DND-41 (cell line): ENCODE measurements at regions not wholly inside any gene's neighbourhood (a gene's known extent, or its start where the extent isn't known, plus 50 kb on each side); places are given as distances from the start of the nearest gene placed in this dataset.

ENCODE experiments used
- ATAC-seq: fragments of 200-7000 bp; cut with Tn5 transposase; 3 replicates; pipeline ENCODE4 v1.9.1; 2021; ENCODE audit warnings: low read depth; ENCODE audit not compliant: insufficient read depth
- DNase-seq: peaks from one replicate; pipeline ENCODE4 v3.0.0-alpha.2; 2020
- H2AFZ ChIP-seq: 2 replicates; pipeline ENCODE4 v1.6.0; 2012; ENCODE audit warnings: low read depth, low read length
- H3K27ac ChIP-seq: 2 replicates; pipeline ENCODE4 v1.5.1; 2012; ENCODE audit warnings: low read length, inconsistent platforms
- H3K27me3 ChIP-seq: fragments of 200-600 bp; sonication (generic); 2 replicates; pipeline ENCODE4 v1.6.0; 2012; ENCODE audit warnings: low read length, mild to moderate bottlenecking, inconsistent platforms; ENCODE audit not compliant: insufficient read depth, poor library complexity
- H3K36me3 ChIP-seq: 2 replicates; pipeline ENCODE4 v1.5.1; 2012; ENCODE audit warnings: low read length, inconsistent platforms; ENCODE audit not compliant: insufficient read depth
- H3K4me1 ChIP-seq: 2 replicates; pipeline ENCODE4 v1.5.1; 2012; ENCODE audit warnings: mild to moderate bottlenecking, low read length; ENCODE audit not compliant: insufficient read depth
- H3K4me2 ChIP-seq: 2 replicates; pipeline ENCODE4 v1.6.0; 2012; ENCODE audit warnings: mild to moderate bottlenecking, moderate library complexity, low read length, inconsistent platforms; ENCODE audit not compliant: insufficient read depth
- H3K4me3 ChIP-seq, 2 experiments: fragments of 200-600 bp in 1 of 2; shearing (Covaris generic) in 1 of 2; 2 replicates each; pipeline ENCODE4 v1.5.1; 2012 to 2016; ENCODE audit warnings: inconsistent platforms in 2 of 2, low read length in 2 of 2, mild to moderate bottlenecking in 2 of 2, low read depth in 1 of 2, moderate library complexity in 1 of 2
- H3K79me2 ChIP-seq: 2 replicates; pipeline ENCODE4 v1.6.0; 2012; ENCODE audit warnings: low read length, inconsistent platforms; ENCODE audit not compliant: insufficient read depth
- H3K9ac ChIP-seq: 2 replicates; pipeline ENCODE4 v1.6.0; 2012; ENCODE audit warnings: low read depth, mild to moderate bottlenecking, inconsistent platforms, low read length, moderate library complexity
- H3K9me3 ChIP-seq: 2 replicates; pipeline ENCODE4 v1.5.1; 2012; ENCODE audit warnings: low read length, moderate library complexity, mild to moderate bottlenecking, inconsistent platforms; ENCODE audit not compliant: insufficient read depth, severe bottlenecking
- H4K20me1 ChIP-seq: 2 replicates; pipeline ENCODE4 v1.6.0; 2012; ENCODE audit warnings: low read length; ENCODE audit not compliant: insufficient read depth
- EZH2 ChIP-seq: IDR thresholded peaks from 3 replicates; pipeline ENCODE4 v1.6.1; 2012; ENCODE audit warnings: borderline replicate concordance, low read depth, mild to moderate bottlenecking, moderate library complexity, low read length, inconsistent platforms; ENCODE audit not compliant: severe bottlenecking
- TF ChIP-seq, protein P1 (sequence below): IDR thresholded peaks from 2 replicates; pipeline ENCODE4 v1.5.1; 2012; ENCODE audit warnings: borderline replicate concordance, low read length, moderate library complexity, mild to moderate bottlenecking; ENCODE audit not compliant: poor library complexity, severe bottlenecking; ENCODE audit errors: extremely low read depth

DNA sequence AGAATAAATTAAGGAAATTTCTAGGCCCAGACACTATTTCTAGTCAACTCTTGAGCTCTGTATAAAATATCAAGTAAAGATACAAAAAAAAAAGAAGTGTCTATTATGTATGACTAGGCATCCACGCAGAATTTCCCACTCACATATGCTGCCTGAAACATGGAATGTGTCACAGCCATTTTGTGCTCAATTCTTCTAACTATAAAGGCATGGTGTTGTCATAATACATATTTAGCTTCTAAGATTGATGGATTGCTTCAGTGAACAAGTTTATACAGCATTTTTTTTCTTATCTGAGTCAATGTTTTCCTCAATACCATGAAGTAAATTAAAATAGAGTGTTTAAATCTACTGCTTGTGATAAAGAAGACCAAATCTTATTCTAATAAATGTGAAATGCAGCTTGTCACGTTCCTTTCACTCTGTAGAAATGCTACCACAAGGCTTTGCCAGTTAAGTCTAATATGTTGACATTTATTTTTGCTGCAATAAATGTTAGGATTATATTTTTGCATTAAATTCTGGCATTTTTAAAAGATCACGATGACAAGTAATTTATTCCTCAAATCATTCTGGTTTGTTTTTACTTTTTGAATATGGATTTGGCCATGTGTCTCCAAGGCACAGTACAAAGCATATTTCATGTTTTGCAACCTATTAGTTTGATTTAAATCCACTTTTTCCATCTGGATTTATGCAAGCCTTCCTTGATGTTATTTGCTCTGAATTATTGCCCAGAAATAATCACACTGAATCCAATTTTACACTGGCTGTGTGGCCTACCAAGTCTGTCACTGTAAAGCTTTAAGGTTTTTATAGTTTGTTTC lies 1829.0 kb upstream of the PCDH7 start:
- H3K9me3 ChIP-seq: no peaks in the 10 kb centered on the region
- no peak overlapping the region for H3K4me2 ChIP-seq
- H4K20me1 ChIP-seq: no peaks in the 10 kb centered on the region
- DNase-seq (no peak), ATAC-seq (no peak)
- H2AFZ ChIP-seq: no peak overlapping the region
- H3K79me2 ChIP-seq: no peaks in the 10 kb centered on the region
- no peak overlapping the region for H3K9ac ChIP-seq
- no peaks in the 10 kb centered on the region for H3K4me1 ChIP-seq
- no peak for TF ChIP-seq EZH2
- TF ChIP-seq, protein P1, sequence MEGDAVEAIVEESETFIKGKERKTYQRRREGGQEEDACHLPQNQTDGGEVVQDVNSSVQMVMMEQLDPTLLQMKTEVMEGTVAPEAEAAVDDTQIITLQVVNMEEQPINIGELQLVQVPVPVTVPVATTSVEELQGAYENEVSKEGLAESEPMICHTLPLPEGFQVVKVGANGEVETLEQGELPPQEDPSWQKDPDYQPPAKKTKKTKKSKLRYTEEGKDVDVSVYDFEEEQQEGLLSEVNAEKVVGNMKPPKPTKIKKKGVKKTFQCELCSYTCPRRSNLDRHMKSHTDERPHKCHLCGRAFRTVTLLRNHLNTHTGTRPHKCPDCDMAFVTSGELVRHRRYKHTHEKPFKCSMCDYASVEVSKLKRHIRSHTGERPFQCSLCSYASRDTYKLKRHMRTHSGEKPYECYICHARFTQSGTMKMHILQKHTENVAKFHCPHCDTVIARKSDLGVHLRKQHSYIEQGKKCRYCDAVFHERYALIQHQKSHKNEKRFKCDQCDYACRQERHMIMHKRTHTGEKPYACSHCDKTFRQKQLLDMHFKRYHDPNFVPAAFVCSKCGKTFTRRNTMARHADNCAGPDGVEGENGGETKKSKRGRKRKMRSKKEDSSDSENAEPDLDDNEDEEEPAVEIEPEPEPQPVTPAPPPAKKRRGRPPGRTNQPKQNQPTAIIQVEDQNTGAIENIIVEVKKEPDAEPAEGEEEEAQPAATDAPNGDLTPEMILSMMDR: no peak
- no peaks in the 10 kb centered on the region for H3K36me3 ChIP-seq
- no peak overlapping the region for H3K27ac ChIP-seq
- no peak overlapping the region for H3K4me3 ChIP-seq
- no peaks in the 10 kb centered on the region for H3K27me3 ChIP-seq

DNA sequence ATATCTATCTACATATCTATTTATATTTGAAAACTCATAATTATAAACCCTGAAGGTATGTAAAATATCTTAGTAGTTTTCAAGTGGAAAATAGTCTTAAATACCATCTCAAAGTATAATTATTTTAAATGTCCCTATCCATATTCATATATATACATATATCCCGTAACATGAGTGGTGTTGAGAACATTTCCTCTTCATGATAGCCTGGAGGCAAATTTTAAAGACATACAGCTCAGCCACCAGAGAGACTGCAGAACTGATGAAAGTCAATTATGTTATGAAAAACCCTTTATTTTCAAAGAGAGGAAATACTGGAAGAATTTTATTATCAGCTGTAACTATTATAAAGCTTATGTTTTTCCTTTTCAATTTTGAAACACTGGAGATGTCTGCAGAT lies 1806.7 kb upstream of the PCDH7 start:
- H3K9me3 ChIP-seq: no peaks in the 10 kb centered on the region
- no peak overlapping the region for H3K27ac ChIP-seq
- H3K79me2 ChIP-seq: no peaks in the 10 kb centered on the region
- no peak overlapping the region for H3K9ac ChIP-seq
- no peak overlapping the region for H3K4me2 ChIP-seq
- ATAC-seq (no peak), DNase-seq (no peak)
- H4K20me1 ChIP-seq: no peaks in the 10 kb centered on the region
- no peaks in the 10 kb centered on the region for H3K27me3 ChIP-seq
- no peaks in the 10 kb centered on the region for H3K36me3 ChIP-seq
- H3K4me3 ChIP-seq: no peak overlapping the region
- H2AFZ ChIP-seq: no peak overlapping the region
- H3K4me1 ChIP-seq: no peaks in the 10 kb centered on the region
- TF ChIP-seq, protein P1: no peak
- no peak for TF ChIP-seq EZH2

DNA sequence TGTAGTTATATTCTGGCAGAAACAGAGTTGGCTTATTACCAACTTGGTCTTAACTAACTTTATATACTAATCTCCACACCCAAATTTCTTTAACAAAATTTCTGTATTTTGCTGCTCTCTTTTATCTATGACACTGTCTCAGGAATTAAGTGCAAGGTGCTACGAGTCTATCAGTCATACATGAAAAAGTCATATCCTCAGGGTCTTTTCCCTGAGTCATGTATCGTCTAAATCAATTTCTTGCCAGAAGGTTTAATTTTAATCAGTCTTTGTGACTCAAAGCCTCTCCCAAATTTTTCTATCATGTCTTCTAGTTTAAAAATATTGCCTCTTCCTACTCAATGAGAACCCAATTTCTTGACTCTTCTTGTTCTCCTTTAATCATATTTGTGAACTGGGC lies 1803.6 kb upstream of the PCDH7 start:
- no peaks in the 10 kb centered on the region for H3K27me3 ChIP-seq
- H3K27ac ChIP-seq: no peak overlapping the region
- no peaks in the 10 kb centered on the region for H3K79me2 ChIP-seq
- H3K36me3 ChIP-seq: no peaks in the 10 kb centered on the region
- no peak overlapping the region for H3K4me3 ChIP-seq
- DNase-seq (no peak), ATAC-seq (no peak)
- no peaks in the 10 kb centered on the region for H3K4me1 ChIP-seq
- TF ChIP-seq EZH2: no peak
- TF ChIP-seq, protein P1: no peak
- no peaks in the 10 kb centered on the region for H3K9me3 ChIP-seq
- H2AFZ ChIP-seq: no peak overlapping the region
- no peak overlapping the region for H3K4me2 ChIP-seq
- H3K9ac ChIP-seq: no peak overlapping the region
- H4K20me1 ChIP-seq: no peaks in the 10 kb centered on the region
